Tibial artery (tissue), 4 donors: ENCODE measurements at regions not wholly inside any gene's neighbourhood (a gene's known extent, or its start where the extent isn't known, plus 50 kb on each side); places are given as distances from the start of the nearest gene placed in this dataset.

Experiments used
- DNase-seq, 2 donors: peaks; one replicate each; pipeline ENCODE4 v3.0.0-alpha.2; 2019
- H3K27ac ChIP-seq, 2 donors: fragments of 200-600 bp; sonication (generic) in 1 of 2; 1 replicate in 1 of 2; 2 replicates in 1 of 2; pipeline ENCODE4 v1.5.1; 2018 to 2019; ENCODE audit warnings: mild to moderate bottlenecking in 1 of 2
- H3K27me3 ChIP-seq, 2 donors: fragments of 200-600 bp; sonication (generic) in 1 of 2; one replicate each; pipeline versions ENCODE4 v1.5.1 to v1.6.0; 2016 to 2019
- H3K36me3 ChIP-seq, 3 donors: fragments of 200-600 bp; sonication (generic) in 2 of 3; one replicate each; pipeline ENCODE4 v1.5.1; 2016 to 2019; ENCODE audit warnings: mild to moderate bottlenecking in 2 of 3
- H3K4me1 ChIP-seq, 4 donors: fragments of 200-600 bp; sonication (generic) in 2 of 4; 1 replicate in 3 of 4; 2 replicates in 1 of 4; pipeline ENCODE4 v1.5.1; 2016 to 2019
- H3K4me3 ChIP-seq, 2 donors: fragments of 200-600 bp; sonication (generic) in 1 of 2; 1 replicate in 1 of 2; 2 replicates in 1 of 2; pipeline ENCODE4 v1.5.1; 2018 to 2019; ENCODE audit warnings: mild to moderate bottlenecking in 2 of 2
- H3K9me3 ChIP-seq, 3 donors: fragments of 200-600 bp; sonication (generic) in 1 of 3; one replicate each; pipeline ENCODE4 v1.5.1; 2016 to 2019
- intact Hi-C: fragments of 100-400 bp; cut with DNase I; formaldehyde crosslinking; loops from one replicate; pipeline ENCODE4 v1.15.0; 2023; ENCODE audit warnings: low total_unique reads
- TF ChIP-seq, protein P1 (sequence below), 2 experiments: fragments of 200-600 bp in 1 of 2; fragments of 450-650 bp in 1 of 2; IDR thresholded peaks; one replicate each; pipeline ENCODE4 v1.5.1; 2017 to 2019; ENCODE audit warnings: antibody characterized with exemption in 2 of 2, mild to moderate bottlenecking in 1 of 2, moderate library complexity in 1 of 2

DNA sequence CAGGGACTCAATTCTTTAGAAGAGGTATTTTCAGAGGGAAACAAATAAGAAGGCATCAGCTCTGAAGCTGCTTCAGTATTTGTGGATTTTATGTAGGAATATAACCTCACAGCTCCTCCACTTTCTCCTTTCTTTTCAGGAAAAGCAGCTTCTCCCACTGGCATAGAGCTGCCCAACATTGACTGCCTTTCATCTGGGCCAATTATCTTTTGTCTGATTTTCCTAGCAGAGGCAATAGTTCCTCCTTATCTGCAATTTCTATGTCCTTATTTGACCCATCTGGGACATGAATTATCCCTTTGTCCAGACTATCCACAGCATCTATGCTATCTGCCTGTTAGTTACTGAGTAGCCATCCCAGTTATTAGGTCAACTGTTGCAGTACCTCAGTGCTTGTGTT lies 1671.2 kb upstream of the ACO1 start:
- H3K9me3 ChIP-seq: no peaks in the 10 kb centered on the region
- no peaks in the 10 kb centered on the region for H3K36me3 ChIP-seq
- no peak for DNase-seq
- no peak overlapping the region for H3K4me3 ChIP-seq
- no peaks in the 10 kb centered on the region for H3K27me3 ChIP-seq
- H3K4me1 ChIP-seq: no peaks in the 10 kb centered on the region
- intact Hi-C loops: no loop called here
- no peak overlapping the region for H3K27ac ChIP-seq
- TF ChIP-seq, protein P1, sequence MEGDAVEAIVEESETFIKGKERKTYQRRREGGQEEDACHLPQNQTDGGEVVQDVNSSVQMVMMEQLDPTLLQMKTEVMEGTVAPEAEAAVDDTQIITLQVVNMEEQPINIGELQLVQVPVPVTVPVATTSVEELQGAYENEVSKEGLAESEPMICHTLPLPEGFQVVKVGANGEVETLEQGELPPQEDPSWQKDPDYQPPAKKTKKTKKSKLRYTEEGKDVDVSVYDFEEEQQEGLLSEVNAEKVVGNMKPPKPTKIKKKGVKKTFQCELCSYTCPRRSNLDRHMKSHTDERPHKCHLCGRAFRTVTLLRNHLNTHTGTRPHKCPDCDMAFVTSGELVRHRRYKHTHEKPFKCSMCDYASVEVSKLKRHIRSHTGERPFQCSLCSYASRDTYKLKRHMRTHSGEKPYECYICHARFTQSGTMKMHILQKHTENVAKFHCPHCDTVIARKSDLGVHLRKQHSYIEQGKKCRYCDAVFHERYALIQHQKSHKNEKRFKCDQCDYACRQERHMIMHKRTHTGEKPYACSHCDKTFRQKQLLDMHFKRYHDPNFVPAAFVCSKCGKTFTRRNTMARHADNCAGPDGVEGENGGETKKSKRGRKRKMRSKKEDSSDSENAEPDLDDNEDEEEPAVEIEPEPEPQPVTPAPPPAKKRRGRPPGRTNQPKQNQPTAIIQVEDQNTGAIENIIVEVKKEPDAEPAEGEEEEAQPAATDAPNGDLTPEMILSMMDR (IDR thresholded peaks at IDR 0.05): no peak

- Histone ChIP-seq H3K36me3 (no peaks in the 10 kb centered on the region), H3K4me1 (no peaks in the 10 kb centered on the region), H3K4me3 (no peak overlapping the region), H3K27me3 (no peaks in the 10 kb centered on the region), H3K9me3 (no peaks in the 10 kb centered on the region), H3K27ac (no peak overlapping the region)
- intact Hi-C loops: no loop called here
- TF ChIP-seq, protein P1 (IDR thresholded peaks at IDR 0.05): no peak
- no peak for DNase-seq
Measured at GRCh38 chr9:30714389-30714788, 1670.1 kb upstream of the ACO1 start.

DNA sequence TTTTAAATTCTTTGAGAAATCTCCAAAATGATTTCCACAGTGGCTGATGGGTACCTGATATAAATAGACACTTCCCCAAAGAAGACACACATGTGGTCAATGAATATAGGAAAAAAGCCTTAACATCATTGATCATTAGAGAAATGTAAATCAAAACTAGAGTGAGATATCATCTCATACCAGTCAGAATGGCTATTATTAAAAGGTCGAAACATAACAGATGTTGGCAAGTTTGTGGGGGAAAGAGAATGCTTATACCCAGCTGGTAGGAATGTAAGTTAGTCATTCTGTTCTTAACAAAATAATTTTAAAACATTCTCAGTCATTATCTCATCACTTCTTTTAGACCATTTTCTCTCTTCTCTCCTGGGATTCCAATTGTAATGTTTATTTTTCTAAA lies 1666.0 kb upstream of the ACO1 start:
- intact Hi-C loops: no loop called here
- no peaks in the 10 kb centered on the region for H3K27me3 ChIP-seq
- TF ChIP-seq, protein P1 (IDR thresholded peaks at IDR 0.05): no peak
- H3K36me3 ChIP-seq: no peaks in the 10 kb centered on the region
- H3K4me3 ChIP-seq: no peak overlapping the region
- H3K4me1 ChIP-seq: no peaks in the 10 kb centered on the region
- DNase-seq: no peak
- no peaks in the 10 kb centered on the region for H3K9me3 ChIP-seq
- H3K27ac ChIP-seq: no peak overlapping the region

- no peak overlapping the region for H3K27ac ChIP-seq
- no peaks in the 10 kb centered on the region for H3K4me1 ChIP-seq
- no peaks in the 10 kb centered on the region for H3K9me3 ChIP-seq
- intact Hi-C loops: no loop called here
- no peaks in the 10 kb centered on the region for H3K36me3 ChIP-seq
- no peak for DNase-seq
- H3K27me3 ChIP-seq: no peaks in the 10 kb centered on the region
- H3K4me3 ChIP-seq: no peak overlapping the region
- TF ChIP-seq, protein P1 (IDR thresholded peaks at IDR 0.05): no peak
Measured at GRCh38 chr9:30722065-30722464, 1662.4 kb upstream of the ACO1 start.

GRCh38 chr9:30723656-30724055 lies 1660.8 kb upstream of the ACO1 start:
- Histone ChIP-seq H3K4me3 (no peak overlapping the region), H3K4me1 (no peaks in the 10 kb centered on the region), H3K27me3 (no peaks in the 10 kb centered on the region), H3K27ac (no peak overlapping the region), H3K36me3 (no peaks in the 10 kb centered on the region), H3K9me3 (no peaks in the 10 kb centered on the region)
- intact Hi-C loops: no loop called here
- no peak for DNase-seq
- TF ChIP-seq, protein P1 (IDR thresholded peaks at IDR 0.05): no peak

DNA sequence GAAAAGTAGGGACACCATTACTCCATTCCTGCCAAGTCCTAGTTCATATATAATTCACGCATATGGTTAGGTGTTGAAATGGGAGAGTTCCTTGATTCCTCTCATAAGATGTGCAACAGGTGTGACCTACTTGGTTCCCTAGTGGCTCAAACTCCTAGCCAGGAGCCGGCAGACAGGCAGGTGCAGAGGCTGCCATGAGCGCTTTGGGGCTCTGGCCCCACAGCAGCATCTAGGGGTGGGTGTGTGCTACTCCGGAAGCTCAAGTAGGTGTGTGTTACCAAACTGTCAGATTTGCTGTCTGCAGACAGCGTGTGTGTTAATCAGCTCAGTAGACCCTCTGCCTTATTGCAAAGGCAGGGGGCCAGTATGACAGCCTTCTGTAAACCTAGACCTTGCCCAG lies 1652.4 kb upstream of the ACO1 start:
- Histone ChIP-seq H3K27ac (no peak overlapping the region), H3K36me3 (no peaks in the 10 kb centered on the region), H3K27me3 (no peaks in the 10 kb centered on the region), H3K4me1 (no peaks in the 10 kb centered on the region), H3K9me3 (no peaks in the 10 kb centered on the region), H3K4me3 (no peak overlapping the region)
- intact Hi-C loops: no loop called here
- DNase-seq: no peak
- TF ChIP-seq, protein P1 (IDR thresholded peaks at IDR 0.05): no peak
